Fibroblast of the aortic adventitia (primary cell): ENCODE measurements at regions not wholly inside any gene's neighbourhood (a gene's known extent, or its start where the extent isn't known, plus 50 kb on each side); places are given as distances from the start of the nearest gene placed in this dataset.

ENCODE experiments used
- DNase-seq: peaks from one replicate; pipeline ENCODE4 v3.0.0-alpha.2; 2010; ENCODE audit warnings: low read depth
- H3K4me3 ChIP-seq: 2 replicates; pipeline ENCODE4 v1.5.1; 2011; ENCODE audit warnings: low read depth, mild to moderate bottlenecking, control low read depth, low read length, moderate library complexity
- TF ChIP-seq, protein P1 (sequence below): IDR thresholded peaks from 2 replicates; pipeline ENCODE4 v1.5.1; 2011; ENCODE audit warnings: mild to moderate bottlenecking, low read length, control low read depth, inconsistent platforms; ENCODE audit not compliant: insufficient read depth

DNA sequence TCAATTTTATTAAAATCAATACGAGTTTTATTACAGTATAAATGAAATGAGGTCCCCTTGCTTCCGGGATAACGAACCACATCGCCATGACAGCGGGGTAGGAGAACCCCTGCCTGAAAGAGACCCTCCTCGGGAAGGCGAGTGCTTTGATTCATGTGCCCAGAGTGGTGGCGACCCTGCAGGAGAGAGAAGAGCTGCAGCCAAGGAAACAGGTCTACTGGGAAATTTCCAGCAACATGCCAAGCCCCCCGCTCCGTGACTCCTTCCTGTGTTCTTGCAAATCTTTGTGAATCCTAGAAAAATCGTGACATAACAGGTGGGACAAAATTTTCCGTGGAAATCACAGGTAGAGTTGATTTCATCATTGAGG lies 162.5 kb downstream of the WSCD1 start:
- TF ChIP-seq, protein P1, sequence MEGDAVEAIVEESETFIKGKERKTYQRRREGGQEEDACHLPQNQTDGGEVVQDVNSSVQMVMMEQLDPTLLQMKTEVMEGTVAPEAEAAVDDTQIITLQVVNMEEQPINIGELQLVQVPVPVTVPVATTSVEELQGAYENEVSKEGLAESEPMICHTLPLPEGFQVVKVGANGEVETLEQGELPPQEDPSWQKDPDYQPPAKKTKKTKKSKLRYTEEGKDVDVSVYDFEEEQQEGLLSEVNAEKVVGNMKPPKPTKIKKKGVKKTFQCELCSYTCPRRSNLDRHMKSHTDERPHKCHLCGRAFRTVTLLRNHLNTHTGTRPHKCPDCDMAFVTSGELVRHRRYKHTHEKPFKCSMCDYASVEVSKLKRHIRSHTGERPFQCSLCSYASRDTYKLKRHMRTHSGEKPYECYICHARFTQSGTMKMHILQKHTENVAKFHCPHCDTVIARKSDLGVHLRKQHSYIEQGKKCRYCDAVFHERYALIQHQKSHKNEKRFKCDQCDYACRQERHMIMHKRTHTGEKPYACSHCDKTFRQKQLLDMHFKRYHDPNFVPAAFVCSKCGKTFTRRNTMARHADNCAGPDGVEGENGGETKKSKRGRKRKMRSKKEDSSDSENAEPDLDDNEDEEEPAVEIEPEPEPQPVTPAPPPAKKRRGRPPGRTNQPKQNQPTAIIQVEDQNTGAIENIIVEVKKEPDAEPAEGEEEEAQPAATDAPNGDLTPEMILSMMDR: no peak
- no peak overlapping the region for H3K4me3 ChIP-seq
- DNase-seq: no peak

DNA sequence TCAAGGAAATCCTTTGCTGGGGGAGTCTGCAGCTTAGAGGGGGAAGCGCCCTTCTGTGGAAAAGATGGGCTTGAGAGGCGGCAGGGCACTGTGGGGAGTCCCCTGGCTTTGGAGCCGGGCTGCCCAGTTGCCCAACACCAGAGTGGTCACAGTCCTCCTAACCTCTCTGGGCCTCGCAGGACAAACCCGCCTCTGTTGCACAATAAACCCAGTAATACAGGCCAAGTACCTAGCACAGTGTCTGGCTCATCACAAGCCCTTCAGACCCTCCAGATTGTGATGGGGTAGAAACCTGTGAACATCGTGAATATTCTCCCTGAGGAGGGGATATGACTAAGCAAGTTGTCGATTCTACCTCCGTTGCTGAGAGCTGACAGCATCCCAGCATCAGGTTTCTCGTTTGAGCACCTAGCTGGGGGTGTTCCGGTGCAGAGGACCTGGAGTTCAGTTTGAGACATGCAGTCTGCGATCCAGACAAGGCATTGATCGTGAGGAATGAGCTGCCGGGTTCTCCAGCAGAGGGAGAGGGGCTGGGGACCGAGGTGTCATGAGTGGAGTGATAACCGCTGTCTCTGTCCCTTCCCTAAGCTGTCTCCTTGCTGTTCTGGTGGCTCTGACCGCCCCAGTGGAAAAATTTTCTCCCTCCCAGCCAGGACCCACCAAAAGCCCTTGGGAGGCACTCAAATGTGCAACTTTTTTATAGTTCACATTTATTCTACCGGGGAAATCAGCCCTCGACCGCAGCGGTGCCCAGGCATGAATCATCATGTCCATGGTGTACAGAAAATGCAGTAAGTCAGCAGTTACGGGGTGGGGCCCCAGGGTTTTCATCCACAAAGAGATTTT lies 161.9 kb downstream of the WSCD1 start:
- H3K4me3 ChIP-seq: no peak overlapping the region
- TF ChIP-seq, protein P1: no peak
- no peak for DNase-seq

DNA sequence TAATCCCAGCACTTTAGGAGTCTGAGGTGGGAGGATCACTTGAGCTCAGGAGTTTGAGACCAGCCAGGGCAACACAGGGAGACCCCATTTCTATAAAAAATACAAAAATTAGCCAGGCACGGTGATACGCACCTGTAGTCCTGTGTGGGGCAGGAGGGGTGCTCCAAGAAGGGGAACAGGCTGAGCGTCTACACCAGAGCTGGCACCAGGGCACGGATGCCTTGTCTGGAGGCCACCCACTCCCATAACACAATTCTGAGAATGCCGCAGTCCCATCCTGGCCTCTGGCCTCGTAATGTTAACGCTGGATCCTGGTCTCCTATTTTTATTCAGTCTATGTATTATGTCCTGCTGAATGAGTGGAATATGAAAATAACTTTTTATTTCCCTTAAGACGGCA lies 161.3 kb downstream of the WSCD1 start:
- no peak for DNase-seq
- H3K4me3 ChIP-seq: no peak overlapping the region
- TF ChIP-seq, protein P1: no peak

DNA sequence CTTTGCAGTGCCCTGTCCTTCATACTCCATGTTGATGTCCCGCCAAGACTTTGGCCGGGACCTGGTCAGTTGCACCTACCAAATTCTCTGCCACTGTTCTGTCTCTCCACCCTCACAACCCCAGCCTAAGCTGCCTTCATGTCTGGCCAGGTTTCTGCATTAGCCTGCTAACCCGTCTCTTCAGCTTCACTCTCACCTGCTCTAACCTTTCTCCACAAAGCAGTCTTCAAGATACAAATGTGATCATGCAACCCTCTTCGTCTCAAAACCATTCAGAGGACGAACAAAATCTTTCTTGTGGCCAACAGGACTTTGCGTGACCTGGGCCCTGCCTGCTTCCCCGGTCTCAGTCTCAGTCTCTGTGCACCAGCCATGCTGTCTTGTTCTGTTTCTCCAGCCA lies 148.2 kb downstream of the WSCD1 start:
- TF ChIP-seq, protein P1: no peak
- no peak for DNase-seq
- no peak overlapping the region for H3K4me3 ChIP-seq

DNA sequence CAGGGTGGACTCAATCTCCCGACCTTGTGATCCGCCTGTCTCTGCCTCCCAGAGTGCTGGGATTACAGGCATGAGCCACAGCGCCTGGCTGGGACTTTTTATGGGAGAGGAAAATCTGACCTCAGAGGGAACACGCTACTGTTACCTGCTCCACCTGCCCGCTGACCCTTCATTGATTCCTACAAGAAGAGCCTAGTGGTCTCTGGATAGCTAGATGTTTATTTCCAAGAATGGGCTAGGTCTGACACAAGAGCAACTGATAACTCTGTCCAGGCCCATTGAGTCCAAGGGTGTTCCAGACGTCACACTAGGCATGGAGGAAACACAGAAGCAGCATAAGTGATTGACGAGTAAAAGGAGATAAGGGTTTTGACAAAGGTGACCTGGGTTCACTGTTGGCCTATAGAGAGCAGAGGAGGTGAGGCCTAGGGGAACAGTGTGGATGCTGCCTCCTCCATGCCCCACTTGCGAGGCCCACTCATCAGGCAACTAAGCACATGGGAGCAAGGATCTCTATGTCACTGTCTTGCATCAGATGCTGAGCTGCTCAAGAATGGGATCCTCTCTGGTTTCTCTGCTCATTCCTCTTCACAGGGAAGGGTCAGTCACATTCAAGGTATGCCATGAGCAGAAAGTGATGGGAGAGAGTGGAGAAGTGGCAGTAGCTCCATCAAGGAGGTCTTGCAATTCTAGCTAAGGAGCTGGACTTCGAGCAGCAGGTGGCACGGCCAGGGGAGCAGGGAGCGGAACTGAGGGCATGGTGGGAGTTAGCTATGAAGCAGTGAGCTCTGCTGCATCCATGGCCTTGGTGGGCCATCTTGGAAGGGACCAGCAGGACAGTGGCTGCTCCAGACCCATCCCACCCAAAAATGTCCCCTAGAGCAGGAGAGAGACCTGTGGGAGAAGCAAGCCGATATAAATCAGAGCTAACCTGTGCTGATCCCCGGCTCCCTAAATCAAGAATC lies 145.2 kb downstream of the WSCD1 start:
- H3K4me3 ChIP-seq: no peak overlapping the region
- DNase-seq: no peak
- TF ChIP-seq, protein P1: no peak

DNA sequence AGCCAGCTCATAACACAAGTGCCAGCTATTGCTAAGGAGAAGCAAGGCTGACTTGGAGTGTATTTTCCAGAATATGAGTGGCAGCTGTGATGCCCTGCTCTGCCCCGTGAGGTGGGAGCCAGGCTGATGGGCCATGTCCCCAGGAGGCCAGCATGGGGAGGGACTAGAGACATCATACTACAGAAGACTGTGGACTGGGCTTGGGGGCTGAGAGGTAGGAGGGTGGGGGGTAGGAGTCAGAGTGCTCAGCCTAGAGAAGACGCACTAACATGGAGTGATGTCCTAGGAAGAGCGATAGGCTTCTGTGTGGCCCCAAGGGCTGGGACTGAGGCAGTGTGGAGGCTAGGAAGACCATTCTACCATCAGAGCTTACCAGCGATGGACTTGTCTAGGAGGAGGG lies 143.7 kb downstream of the WSCD1 start:
- TF ChIP-seq, protein P1: no peak
- DNase-seq: no peak

More for the DNA sequence above, 143.7 kb downstream of the WSCD1 start:
- H3K4me3 ChIP-seq: no peak overlapping the region
